GM21381 (cell line): ENCODE measurements at regions not wholly inside any gene's neighbourhood (a gene's known extent, or its start where the extent isn't known, plus 50 kb on each side); places are given as distances from the start of the nearest gene placed in this dataset.
"Not testable (repeated sequence)": the region's sequence is repeated elsewhere in the genome, so short reads cannot be mapped to it uniquely, and the experiment has no call there.

Experiments used
- ATAC-seq: cut with Tn5 transposase; IDR thresholded peaks from one replicate; pipeline ENCODE4 v1.9.1; 2021; ENCODE audit warnings: mild to moderate bottlenecking, moderate library complexity; ENCODE audit not compliant: unreplicated experiment

DNA sequence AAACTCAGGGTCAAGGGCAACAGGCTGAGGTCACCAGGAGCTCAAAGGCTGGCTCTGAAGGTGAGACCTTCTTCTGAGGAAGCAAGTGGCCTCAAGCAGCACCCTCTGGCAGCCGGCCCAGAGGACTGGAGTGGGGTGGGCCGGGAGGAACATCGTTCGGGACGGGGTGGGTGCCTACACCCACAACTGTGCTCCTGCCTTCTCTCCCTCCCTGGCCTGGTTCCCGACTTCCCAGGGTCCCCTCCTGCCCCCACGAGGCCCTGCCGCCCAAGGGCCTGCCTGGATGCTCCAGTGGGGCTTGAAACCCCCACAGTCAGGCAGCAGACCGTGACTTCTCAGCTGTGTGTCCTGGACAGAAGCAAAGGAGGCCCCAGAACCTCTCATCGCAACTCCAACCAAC is 195.7 kb downstream of the IGLL1 start:
- no peak for ATAC-seq

DNA sequence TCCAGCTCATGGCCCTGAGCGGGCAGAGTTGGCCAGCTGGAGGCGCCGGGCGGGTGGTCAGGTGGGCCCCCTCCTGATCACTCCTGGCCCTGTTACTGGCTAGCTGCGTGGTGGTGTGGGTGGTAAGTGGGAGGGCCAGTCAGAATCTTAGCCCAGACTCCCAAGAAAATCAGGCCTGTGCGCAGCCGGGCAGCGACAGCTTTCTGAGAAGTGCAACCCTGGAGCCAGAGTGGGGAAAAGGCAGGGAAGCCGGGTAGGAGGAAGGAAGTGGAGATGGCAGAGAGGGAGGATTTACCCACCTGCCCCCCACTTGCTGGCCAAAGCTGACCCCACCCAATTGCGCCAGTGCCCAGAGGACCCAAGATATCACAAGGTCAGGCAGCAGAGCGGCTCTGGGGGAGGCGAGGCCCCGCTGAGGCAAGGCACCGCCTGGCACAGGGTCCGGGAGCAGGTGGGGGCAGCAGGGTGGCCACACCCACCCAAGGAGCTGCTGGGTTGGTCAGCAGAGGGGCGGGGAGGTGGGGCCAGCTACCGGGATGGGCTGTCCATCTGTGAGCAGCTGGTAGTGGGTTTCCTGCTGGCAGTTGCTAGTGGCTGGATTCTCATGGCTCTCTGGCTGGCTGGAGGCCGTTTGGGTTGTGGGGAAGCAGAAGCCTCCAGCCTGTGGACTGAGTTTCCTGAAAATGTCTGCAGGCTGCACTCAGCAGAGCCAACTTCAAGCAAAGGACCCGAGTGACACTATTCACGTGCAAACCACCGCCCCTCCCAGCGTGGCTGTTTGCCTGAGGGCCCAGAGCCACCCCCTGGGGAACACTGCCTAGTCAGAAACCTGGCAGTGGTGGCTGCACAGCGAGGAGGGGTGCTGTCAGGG is 196.4 kb downstream of the IGLL1 start:
- no peak for ATAC-seq

DNA sequence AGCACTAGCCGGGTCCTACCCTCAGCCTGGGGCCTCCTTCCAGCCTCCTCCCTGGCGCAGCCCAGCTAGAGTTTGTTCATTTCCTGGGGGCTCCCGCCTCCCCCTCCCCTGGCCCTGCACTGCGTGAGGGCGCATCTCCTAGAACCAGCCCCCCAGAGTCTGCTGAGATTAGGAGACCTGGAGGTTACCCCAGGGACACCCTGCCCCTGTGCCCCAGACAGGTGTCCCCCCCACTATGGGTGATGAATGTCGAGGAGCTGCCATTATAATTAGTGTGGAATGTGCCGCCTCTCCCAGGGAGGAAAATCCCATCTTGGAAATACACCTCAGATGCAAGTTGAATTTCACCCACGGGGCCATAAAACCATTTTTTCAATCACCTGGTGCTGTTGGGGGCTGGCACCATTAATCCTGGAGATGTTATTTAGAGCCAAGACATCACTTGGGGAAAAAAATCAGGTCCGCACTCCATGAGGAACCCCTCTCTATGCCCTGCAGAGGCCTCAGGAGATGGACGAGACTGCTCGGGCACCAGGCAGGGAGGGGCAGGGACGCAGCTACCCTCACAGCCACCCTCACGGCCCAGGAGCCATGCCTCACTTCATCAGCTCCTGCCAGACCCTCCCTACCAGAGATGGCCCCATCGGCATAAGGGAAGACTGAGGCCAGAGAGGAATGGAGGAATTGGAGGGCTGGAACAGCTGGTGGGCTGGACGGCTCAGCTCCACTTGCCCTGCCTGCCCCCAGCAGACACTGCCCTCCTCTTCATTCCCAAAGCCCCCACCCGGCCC is 197.5 kb downstream of the IGLL1 start:
- ATAC-seq = no peak

DNA sequence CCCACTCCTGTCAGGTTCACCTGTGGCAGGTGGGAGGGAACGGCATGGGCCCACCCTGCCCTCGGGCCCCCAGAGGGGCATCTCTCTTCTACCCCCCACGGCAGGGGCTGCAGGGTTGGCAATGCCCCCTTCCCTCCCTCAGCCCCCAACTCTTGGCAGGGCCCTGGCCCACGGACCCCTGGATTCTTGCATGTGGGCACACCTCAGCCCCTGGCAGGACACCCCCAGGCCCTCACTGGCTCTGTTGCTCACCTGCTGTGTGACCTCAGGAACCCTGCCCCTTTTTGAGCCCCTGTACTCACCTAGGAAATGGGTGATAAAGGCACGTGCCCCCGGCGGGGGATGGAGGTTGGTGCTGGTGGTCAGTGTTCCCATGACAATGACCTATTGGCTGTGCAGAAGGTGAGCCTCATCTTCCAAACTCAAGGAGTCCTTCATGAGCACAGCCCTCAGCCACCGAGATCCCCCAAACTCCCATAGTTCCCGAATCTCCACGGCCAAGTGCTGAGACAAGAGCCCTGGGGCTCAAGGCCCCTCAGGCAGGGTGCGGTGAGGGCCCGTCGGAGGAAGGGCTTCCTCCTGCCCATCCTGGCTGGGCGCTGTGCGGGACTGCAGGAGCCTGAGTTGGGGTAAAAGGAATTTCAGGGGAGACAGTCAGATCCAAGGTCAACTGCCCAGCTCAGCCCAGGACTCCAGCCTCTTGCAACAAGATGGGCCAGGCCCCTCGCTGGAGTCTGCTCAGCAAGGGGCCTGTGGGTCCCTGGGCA is 198.2 kb downstream of the IGLL1 start:
- ATAC-seq = no peak

DNA sequence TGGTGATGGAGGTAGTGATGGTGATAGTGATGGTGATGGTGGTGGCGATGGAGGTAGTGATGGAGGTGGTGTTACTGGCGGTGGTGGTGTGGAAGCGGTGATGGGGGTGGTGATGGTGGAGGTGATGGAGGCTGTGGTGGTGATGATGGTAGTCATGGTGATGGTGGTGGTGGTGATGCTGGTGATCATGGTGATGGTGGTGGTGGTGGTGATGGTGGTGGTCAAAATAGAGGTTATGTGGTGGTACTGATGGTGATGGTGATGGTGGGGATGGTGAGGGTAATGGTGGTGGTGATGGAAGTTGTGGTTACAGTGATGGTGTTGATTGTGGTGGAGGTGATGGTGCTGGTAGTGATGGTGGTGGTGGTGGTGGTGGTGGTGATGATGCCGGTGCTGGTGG is 199.2 kb downstream of the IGLL1 start:
- no peak for ATAC-seq

DNA sequence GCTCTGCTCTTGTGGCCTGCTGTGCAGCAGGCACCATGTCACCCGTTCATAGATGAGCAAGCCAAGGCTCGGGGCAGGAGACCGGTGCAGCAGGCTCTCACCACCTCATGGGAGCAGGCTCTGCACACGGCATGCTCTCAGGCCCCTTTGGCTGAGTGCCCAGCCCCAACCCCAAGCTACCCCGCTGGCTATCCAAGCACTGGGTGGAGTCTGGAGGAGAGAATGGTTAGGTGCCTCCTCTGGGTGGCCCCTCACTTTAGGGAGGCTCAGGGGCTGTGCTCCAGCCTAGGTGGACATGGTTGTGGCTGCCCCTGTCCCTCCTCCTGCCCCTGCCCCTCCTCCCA is 199.9 kb downstream of the IGLL1 start:
- ATAC-seq = no peak

DNA sequence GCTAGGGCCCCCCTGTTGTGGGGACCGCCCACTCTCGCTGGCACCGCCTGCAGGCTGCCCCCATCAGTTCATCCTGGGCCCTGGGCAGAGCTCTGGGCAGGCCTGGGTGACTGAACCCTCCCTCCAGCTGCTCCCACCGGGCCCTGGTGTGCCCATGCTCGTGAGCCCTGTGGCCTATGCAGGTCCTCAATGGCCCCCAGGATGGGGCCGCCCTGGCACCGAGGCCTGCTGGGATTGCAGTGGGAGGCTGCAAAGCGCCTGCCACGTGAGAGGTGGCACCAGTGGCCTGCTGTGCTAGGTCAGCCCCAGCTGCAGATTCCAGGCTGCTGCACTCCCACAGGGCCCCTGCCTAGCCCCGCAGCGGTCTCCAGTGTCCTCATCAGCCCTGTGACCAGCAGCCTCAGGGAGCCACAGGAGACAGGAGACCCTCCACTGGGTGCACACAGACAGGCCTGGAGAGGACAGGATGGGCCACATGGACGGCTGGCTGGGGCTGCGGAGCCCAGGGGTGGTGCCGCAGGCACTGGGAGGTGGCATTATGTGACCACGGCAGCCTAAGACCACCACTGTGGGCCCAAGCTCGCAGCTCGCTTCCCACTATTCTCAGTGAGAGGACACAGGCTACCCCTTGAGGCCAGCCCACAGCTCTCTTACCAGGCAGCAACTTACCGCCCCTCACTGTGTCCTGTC is 199.4 kb downstream of the BCR start:
- ATAC-seq = not testable (repeated sequence)

DNA sequence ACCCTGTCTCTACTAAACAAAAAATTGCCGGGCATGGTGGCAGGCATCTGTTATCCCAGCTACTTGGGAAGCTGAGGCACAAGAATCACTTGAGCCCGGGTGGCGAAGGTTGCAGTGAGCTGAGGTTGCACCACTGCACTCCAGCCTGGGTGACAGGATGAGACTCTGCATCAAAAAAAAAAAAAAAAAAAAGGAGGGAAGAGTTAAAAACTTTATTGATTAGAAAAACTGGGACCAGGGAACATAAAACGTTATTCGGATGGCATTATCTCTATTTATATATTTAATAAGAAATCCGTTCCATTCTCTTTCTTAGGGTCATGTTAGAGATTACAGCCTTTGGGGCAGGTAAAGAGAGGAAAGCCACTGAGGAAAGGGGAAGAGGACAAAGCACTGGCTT is 197.5 kb downstream of the BCR start:
- no peak for ATAC-seq

DNA sequence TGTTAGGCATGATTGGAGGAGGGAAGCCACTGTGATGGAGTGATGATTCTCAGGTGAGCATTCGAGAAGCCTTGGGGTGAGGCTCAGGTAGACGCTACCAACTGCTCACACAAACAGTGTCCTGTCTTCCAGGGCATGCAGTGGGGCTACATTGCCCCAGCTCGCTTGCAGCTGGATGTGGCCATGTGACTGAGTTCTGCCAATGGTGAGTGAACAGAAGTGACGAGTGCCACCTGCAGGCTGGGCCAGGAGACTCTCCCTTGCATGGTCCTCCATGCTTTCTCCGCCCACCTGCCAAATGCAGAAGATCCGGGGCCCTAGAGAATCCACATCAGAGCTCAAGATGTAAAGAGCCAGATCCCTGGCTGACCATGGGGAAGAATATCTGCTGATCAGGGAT is 195.9 kb downstream of the BCR start:
- ATAC-seq = no peak

DNA sequence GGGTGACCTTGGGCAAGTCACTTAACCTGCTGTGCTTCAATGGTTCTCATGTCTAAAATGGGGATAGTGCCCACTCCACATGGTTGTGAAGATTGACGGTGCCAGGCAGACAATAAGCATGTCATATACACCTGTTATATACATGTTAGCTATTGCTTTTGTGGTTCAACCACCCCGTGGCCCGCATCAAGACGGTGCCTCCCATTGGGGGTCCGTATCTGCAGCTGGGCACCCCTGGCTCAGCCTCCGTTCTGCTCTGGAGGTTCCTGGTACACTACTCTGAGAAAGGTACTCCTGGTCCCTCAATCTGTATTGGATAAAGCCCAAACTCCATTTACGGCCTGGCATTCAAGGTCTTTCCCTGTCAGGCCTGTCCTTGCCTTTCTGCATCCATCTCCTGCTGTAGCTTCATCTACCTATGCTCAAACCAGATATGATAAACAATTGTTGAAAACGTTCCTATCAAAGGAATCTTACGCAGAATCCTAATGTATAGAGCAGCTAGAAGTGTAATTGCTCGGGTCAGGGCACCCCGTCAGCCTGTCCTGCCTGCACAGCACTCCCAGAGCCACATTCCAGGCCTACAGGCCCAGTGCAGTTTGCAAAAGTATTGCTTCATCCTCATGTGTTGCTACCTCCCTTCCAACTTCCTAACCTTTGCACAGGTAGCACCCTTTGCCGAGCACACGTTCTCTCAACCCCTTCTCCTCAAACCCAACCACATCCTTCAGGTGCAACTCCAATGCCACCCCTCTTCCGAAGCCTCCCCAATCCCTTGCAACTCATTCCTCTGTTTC is 194.9 kb downstream of the BCR start:
- ATAC-seq = no peak

DNA sequence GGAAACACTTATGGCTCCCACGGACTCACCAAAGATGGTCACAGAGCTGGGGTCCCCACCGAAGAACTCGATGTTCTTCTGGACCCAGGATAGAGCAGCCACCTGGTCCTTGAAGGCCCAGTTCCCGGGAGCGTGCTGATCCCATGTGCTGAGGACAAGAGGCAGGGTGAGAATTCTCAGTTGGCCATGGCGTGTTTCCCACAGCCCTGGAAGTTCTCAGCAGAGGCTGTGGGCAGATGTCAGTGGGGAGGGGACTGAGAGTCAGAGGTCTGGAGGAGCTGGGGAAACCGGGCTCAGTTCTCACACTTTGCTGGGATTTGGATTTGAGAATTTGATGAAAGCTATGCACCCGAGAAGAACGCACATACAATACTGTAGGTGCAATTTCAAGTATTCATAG is 193.3 kb downstream of the BCR start:
- ATAC-seq = no peak

DNA sequence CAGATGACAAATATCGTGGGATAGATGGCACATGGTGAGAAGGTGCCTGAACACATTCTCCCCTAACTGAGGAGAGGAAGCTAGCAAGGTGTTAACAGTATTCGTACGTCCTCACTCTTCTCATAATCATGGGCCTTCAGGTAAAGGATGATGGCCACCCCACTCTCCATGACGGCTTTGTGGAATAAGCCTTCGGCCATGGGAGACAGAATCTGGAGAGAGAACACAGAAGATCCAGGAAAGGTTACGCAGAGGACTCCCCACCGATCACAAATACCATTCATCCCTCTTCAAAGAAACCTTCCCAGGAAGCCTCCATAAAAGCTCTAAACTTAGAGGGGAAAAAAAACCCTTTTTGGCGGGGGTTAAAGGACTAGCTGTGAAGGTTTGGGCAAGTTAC is 189.9 kb downstream of the BCR start:
- ATAC-seq = no peak

DNA sequence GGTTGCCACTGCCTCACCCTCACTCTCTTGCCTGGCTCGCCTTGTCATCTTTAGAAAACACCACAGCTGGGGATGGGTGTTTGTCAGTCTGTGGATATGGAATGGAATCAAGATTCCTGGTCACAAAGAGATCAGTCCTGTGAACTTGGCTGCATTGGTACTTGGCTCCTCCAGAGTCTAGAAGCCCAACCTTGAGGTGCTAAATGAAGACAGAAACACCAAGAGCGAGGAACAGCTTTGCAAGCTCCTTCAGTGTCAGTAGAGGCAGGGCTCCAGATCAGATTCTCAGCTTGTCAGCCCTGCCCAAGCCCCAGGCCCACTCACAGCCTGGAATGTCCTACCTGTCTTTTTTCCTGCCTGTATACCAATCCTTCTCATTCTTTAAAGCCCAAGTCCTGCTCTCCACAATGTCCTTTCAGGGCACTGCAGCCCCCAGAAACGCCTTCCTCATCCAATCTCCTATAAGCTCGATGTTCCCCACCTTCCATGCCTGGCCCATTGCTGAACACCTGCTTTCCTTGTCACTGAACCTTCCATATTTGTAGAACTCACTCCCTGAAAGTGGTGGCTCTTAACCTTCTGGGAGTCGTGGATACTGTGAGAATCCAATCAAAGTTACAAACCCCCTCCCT is 188.9 kb downstream of the BCR start:
- ATAC-seq = no peak
